Fibroblast of peridontal ligament (primary cell): ENCODE measurements at regions not wholly inside any gene's neighbourhood (a gene's known extent, or its start where the extent isn't known, plus 50 kb on each side); places are given as distances from the start of the nearest gene placed in this dataset.

Experiments used
- DNase-seq: peaks from one replicate; pipeline ENCODE4 v3.0.0-alpha.2; 2010; ENCODE audit errors: extremely low read depth

DNA sequence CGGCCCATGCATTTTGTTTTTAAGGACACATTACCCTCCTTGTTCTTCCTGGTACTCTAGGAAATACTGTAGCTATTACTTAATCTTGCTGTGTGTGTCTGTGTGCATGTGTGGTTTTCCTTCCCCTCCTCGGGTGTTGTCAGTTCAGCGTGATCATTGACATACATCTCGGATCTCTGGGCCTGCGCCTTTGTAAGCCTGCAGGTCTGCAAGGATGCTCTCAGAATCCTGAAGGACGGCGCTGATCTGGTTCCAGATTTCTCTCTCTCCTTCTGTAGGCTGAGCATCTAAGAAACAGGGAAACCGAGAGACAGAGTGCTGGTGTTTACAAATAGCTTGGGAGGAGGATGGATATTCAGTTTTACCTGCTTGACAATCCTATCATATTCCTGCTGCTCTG lies 100.2 kb downstream of the CYRIA start:
- no peak for DNase-seq

DNA sequence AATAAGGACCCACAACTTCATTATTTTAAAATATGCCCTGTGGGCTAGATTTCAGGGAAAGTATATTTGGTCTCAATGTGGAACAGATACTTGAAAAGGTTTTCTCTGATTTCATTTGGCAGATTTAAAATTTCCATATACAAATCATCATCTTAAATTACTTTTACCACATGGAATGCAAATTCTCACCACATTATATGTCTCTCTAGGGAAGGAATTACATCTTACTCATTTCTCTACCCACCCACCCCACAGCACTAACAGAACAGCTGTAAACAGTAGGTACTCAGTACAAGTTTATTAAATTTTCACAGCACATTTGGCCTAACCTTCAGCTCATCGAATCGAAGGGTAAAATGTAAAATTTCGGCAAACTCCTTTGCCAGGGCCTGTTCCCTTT lies 104.0 kb downstream of the CYRIA start:
- DNase-seq, result peak; percentile 20

DNA sequence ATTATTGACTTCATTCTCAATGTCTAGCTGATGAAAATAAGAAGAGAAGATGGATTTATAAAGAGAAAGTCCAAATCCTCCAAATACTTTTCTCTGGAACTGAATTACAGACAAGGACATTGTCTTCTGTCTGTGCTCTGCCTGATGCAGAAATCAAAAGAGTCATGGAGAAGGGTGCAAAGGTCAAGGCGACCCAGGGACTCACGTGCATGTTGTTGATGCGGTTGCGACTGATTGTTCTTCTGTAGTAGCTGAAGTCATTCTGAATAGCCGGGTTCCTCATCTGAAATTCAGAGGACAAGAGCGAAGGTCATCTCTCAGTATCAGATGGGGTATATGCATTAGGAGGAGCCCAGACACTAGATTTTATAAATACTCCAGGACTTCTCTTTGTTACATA lies 104.4 kb downstream of the CYRIA start:
- DNase-seq, result no peak

DNA sequence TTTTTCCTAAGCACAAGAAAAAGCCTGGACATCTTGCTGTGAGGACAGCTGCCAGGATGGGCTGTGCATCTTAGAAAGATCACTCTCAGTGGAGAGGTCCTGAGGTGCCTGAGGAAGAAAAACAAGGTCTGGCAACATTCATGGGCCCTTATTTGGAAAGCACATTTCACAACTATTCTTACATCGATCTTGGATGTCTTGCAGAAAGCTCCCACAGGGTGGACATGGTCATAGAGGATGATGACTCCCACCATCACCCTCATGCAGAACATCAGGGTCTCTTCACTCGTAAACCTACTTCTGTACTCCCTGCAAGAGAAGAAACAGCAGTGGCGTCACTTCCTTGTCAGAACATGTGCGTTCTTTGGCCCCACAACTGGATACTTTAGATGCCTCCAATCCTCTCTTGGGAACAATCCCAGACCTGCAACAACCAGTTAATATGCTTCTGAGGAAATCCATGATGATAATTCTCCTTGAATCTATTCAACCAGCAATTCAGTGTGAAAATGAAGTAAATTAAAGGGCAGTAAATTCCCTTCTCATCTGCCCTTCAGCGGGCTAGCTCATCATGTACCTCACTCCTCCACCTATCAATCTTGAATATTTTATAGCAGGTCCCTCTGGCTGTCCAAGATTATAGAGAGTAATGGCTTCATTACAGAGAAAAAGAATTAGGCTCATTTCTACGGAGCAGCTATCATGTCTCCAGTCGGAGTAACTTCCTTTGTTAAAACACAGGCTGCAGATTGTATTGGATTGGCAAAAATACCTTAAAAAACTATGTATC lies 106.2 kb downstream of the CYRIA start:
- no peak for DNase-seq

DNA sequence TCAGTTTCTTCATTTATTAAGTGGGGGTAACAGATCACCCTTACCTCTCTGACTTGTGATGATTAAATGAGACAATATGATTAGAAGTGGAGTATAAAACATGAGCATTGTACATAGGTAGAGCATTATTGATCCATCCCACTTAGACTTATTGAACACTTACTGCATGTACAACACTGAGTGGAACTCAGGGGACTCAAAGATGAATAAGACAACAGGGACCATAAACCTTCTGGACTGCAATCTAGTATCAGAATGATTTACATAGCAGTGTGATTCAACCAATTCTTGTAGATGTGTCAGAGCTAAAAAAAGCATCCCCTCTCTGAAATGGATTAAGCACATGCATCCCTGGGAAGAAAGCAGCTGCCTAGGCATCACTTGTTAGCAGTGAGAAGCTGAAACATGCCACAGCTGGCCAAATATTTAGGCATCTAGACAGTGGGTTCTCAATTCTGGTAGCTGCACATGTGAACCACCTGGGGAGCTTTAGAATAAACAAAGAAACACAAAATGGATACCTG lies 111.5 kb downstream of the CYRIA start:
- no peak for DNase-seq

DNA sequence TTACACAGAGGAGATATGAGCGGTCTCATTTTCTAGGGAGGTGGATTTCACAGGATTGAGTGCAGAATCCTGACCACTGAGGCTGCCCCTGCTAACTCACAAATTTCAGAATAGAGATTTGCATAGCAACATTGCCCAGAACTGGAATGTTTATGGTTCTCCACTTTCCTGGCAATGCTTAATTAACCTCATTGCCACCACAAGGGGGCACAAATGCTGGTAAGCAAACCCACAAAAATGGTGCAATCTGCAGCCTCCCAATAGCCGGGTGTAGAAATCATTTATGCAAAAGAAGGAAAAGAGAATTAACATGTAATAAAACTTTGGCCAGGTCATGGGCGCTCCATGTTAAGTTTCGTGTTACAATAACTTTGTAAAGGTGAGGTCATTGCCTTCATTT lies 112.4 kb downstream of the CYRIA start:
- no peak for DNase-seq

DNA sequence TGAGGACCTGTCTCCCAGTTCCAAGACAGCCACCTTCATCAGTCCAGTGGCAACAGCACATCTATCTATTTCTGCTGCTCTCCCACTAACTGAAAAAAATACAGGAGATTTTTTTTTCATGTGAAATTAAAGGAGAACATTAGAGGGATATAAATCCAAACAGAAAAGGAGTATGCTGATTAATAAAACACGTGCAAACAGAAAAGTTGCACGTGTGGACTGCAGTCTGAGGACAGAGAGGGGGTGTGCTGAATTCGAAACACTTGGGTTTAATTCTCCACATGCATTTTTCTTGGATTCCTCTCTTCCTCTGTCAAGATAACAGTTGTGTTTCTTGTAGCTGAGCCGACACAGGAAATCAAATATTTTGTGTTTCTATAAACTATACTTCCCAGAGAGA lies 113.4 kb downstream of the CYRIA start:
- no peak for DNase-seq

DNA sequence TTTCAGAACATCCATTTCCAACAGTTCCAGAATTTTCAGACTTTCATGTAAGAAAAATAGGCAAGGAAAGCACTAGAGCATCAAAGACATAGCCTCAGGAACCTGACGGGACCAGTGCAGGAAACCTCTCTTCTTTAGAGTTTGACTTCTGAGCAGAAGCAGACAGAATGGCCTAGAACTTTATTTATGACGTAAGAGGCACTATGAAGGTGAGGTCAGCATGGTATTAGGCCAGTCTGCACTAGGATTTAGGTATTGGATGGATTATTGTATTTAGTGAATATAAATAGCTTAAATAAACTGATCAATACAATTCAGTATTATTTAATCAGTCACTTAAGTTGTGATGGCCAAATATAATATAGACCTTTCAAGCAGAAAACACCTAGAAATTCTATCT lies 117.6 kb downstream of the CYRIA start:
- DNase-seq, result no peak

DNA sequence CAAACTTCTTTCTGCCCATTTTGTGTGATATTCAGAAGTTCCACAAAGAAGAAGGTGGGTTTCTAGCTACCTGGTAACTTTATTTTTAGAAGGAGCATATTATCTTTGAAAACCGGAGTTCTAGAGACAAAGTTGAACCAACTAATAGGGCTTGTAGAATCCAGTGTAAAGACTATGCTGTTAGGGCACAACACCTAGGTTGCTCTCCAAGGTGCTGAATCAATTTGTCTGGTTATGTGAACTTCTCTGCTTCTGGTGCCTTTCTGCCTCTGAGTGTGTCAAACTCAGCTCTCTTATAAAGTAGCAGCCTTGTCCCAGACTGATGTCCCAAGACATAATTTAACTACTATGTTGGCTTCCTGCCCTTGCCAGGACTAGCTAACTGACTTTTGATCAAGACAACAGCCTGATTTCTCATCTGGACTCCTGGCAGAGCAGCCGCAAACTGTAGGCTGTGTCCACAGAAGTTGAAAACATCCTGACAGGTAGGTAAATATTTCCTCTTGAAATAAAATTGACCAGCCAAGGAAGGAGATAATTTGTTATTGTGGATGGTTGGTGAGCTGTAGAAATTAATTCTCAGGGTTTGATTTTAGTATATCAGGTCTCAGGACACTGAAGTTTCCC lies 119.4 kb downstream of the CYRIA start:
- no peak for DNase-seq

DNA sequence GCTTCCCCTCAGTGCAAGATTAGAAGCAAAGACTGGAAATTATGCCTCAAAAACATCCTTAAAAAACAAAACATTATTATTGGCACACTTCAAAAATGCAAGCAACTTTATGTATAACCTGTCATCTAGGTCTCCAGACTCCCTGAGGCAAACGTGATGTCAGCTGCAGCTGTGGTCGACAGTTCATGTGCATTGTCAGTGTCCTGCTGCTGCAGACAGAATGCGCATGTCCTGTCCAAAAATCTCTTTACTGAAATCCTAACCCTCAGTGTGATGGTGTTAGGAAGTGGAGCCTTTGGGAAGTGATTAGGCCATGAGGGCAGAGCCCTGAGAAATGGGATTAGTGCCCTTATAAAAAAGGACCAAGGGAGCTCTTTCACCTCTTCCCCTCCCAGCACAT lies 126.9 kb downstream of the CYRIA start:
- no peak for DNase-seq

DNA sequence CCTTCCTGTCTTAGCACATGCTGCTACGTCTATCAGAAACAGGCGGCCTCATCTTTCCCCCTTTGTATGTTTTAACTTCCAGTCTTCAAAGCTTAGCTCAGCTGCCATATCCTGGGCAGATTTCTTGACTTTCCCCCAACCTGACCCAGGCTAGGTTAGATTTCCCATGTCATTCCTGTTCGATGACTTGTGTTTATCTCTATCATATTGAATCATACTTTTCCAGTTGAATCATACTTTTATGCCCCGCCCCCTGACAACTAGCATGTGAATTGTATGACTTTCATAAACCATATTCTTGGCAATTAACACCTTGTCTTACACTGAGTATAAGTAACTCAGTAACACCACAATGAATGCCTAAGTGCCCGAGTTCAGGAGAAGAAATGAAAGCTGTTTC lies 128.3 kb downstream of the CYRIA start:
- DNase-seq, result no peak

DNA sequence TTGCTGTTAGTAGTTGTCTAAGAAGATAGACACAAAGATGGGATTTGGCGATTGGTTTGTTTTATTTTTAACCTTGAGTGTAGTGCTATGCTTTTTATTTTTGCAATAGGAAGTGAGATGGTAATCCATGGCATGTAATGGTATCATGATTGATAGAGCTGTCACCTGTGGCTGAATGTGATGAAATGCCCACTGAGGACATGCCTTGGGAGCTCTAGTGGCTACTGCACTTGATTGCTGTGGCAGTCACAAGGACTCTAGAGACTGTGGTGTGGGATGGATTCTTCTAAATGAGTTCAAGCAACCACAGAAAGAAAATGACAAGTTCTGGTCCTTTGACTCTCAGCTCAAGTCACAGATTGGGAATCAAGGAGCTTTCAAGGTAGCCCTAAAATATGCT lies 139.4 kb downstream of the CYRIA start:
- no peak for DNase-seq

DNA sequence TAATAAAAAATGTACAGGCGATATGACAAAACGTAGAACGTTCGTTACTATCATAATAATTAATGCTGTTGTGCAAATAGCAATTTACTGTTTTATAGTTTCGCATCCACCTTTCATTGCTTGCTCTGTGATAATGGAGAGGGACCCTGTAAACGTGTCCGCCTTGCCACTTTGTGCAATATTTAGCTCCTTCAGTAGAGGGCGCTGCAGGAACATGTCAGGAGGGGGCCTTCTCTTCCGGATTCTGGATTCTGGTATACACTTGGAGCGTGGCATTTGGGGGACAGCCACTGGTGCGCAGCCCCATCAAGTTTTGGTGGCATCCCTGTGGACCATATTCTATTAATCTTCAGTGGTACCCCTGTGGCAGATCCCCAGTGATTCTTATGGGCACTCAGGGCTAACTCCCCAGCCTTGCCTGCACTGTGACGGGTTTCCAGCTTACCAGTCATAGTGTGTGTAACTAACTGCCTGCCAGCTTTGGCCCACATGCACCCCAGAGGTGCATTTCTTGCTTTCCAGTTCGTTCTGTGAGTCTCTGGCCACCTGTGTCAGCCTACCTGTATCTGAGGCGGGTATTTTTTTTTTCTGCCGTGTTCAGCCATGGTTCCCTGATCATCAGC lies 140.3 kb downstream of the CYRIA start:
- DNase-seq, result no peak

DNA sequence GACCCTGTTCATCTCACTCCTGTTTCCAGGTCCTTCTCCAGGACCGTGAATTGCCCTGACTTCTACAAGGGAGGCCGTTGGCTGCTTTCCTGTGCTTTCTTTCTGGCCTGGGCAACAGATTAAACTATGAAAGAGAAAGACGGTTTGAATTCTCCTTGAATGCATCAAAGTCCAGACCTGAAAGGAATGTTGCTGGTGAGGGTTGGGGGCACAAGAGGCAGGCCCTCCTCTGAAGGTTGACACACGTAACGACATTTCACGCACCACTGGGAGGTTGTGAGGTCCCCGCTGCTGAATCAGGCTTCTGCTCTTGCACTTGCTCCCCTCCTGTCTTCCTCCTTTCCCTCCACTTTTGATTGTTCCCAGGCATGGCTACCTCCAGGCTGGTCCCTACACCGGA lies 141.9 kb downstream of the CYRIA start:
- DNase-seq, result no peak

DNA sequence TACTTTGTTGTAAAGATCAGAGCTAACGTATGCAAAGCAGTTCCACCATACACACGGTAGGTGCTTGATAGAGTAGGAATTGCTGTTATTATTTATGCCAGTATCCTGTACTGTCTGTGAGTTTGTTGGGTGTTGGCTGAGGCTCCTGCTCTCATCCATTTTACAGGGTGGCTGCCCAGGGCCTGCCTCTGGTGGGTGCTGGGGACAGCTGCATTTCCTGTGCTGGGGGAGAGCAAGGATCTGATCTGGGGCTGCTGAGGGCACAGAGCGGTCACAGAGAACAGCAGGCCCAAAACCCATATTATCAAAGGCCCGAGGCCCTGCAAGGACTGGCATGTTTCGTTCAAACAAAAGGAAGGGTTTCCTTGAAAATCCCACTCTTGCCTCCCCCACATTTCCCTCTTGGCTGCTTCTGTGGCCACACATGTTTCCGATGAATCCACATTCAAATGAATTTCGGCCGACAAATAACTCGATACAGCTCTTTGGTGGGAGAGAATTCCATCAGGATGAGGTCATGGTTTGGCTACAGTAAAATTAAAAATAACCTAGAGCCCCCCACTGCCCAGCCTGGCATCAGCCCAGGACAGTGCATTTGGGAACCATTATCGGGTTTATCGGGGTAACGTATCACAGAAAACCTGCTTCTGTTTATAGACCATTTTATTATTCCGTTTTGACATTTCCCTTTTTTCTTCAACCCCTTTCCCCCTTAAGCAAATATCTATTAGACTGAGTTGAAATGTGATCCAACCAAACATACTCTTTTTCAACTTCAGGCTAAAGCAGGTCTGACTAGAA lies 143.4 kb downstream of the CYRIA start:
- DNase-seq, result no peak

DNA sequence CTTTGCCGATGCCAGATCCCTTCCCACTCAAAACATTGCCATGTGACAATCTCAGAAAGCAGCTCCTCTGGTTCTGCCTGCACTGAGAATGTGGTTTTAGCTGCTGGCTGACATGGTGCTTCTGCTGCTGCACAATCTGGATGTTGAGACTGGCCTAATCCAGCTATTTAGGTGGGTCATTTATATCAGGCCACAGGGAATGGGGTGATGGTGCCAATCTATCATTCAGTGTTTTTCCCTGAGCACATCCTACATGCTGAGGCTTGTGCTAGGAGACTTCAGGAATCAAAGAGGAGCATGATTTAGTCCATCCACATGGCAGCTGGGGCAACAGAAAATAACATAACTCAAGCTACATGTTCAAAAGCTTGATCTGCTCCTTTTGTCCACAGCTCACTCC lies 144.7 kb downstream of the CYRIA start:
- DNase-seq, result no peak

DNA sequence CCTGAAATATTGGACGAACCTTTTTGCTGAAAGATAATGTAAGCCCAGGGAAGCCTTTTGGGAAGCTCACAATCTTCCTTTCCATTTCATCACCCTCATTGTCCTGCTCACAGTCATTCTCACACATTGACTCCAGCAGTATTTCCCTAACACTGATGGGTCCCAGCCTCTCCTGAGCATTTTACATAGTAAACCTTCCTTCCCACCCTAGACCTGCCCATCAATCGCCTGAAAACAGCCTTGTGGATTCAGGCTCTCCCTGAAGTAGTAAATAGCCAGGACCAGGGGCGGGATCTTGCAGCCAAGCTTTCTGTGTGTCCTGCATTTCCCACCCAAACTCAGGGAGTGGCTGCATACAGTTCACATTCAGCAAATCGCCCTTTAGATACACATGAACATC lies 149.9 kb downstream of the CYRIA start:
- DNase-seq, result no peak

DNA sequence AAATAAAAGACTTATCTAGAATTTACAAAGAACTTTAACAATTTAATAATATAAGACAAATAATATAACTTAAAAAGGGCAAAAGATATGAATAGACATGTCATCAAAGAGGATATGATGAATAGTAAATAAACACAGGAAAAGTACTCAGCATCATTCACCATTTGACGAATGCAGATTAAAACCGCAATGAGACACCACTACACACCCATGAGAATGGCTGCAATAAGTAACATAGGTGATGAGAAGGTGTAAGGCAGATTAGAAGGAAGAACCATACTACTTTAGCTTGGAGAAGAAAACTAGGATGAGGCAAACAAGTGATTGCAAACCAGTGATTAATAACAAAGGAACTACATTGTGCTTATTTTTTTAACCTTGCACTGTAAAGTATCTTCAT lies 152.0 kb downstream of the CYRIA start:
- DNase-seq, result no peak

DNA sequence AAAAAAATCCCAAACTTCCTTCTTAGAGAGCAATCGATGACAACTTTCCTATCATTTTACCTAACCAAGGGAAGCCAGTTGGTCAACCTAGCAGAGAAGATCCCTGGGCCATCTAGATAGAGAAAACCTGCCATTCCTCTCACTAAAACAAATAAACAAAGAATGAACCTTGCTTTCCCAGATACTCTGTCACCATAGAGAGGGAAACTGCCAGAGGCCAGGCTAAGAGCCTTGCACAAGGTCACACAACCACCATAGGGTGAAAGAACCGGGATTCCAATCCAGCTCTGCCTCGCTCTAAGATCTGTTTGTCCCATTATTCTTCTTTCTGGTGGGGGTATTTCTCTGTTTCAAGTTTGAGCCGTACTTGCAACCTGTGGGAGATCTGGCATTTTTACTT lies 154.6 kb downstream of the CYRIA start:
- no peak for DNase-seq

DNA sequence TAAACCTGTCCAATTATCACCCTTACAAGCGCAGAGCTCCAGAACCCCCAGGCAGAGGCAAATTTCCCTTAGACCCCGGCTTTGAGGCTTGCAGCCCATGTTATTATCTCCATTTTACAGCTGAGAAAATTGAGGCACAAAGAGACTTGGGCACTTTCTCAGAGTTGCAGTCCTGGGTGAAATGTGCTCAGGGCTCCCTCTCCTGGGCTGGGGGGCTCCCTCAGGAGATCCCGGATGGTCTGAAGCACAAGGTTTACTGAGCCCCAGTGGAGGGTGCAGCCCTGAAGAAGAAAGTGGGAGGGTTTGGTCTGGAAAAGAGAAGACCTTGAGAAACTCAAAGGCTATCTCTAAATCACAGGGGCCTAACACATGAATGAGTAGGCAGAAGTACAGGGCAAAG lies 156.6 kb downstream of the CYRIA start:
- DNase-seq, result no peak

DNA sequence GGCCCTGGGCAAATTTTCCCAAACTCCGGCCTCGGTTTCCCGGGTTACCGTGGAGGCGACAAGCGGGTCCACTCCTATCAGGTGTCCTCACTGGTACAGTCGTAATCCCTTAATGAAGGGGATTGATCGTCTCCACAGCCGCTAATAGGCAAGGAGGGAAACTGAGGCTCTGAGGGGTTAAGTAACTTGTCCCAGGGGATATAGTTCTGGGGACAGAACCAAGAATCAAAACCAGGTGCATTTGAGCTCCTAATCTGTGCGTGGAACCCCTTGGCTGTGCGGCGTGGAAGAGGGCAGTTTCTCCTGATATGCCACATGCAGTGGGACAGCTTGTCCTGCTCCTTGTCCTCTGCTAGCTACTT lies 157.2 kb downstream of the CYRIA start:
- DNase-seq, result no peak
